GM23338 (cell line): ENCODE measurements at regions not wholly inside any gene's neighbourhood (a gene's known extent, or its start where the extent isn't known, plus 50 kb on each side); places are given as distances from the start of the nearest gene placed in this dataset.

Source experiments
- ATAC-seq: fragments of 200-7000 bp; cut with Tn5 transposase; 3 replicates; pipeline ENCODE4 v1.9.1; 2020
- DNase-seq: peaks from one replicate; pipeline ENCODE4 v3.0.0-alpha.2; 2015; ENCODE audit warnings: low spot score
- H2AFZ ChIP-seq: fragments of 200-600 bp; sonication (generic); 2 replicates; pipeline ENCODE4 v1.8.0; 2016; ENCODE audit warnings: antibody characterized with exemption, mild to moderate bottlenecking, moderate library complexity
- H3F3A ChIP-seq: fragments of 200-600 bp; sonication (generic); replicated peaks from 2 replicates; pipeline ENCODE4 v1.8.0; 2017; ENCODE audit warnings: antibody characterized with exemption, mixed run types, low read depth
- H3K27ac ChIP-seq: fragments of 200-600 bp; sonication (generic); 2 replicates; pipeline ENCODE4 v1.6.1; 2016; ENCODE audit warnings: low read depth
- H3K27me3 ChIP-seq: fragments of 200-600 bp; sonication (generic); 2 replicates; pipeline ENCODE4 v1.8.0; 2016; ENCODE audit warnings: mild to moderate bottlenecking, mixed run types, moderate library complexity; ENCODE audit not compliant: insufficient read depth
- H3K36me3 ChIP-seq: fragments of 200-600 bp; sonication (generic); 2 replicates; pipeline ENCODE4 v1.8.0; 2016; ENCODE audit warnings: mild to moderate bottlenecking; ENCODE audit not compliant: insufficient read depth
- H3K4me1 ChIP-seq: fragments of 200-600 bp; sonication (generic); 2 replicates; pipeline ENCODE4 v1.8.0; 2016; ENCODE audit warnings: mild to moderate bottlenecking, moderate library complexity; ENCODE audit not compliant: insufficient read depth
- H3K4me2 ChIP-seq: fragments of 200-600 bp; sonication (generic); 2 replicates; pipeline ENCODE4 v1.7.1; 2017; ENCODE audit warnings: mixed run types
- H3K4me3 ChIP-seq: fragments of 200-600 bp; sonication (generic); 2 replicates; pipeline ENCODE4 v1.6.1; 2016; ENCODE audit warnings: mixed run types
- H3K79me2 ChIP-seq: fragments of 200-600 bp; sonication (generic); replicated peaks from 2 replicates; pipeline ENCODE4 v1.8.0; 2017; ENCODE audit warnings: mild to moderate bottlenecking; ENCODE audit not compliant: insufficient read depth
- H3K9me2 ChIP-seq: fragments of 200-600 bp; sonication (generic); 2 replicates; pipeline ENCODE4 v1.8.0; 2017; ENCODE audit not compliant: insufficient read depth
- H4K20me1 ChIP-seq: fragments of 200-600 bp; sonication (generic); replicated peaks from 2 replicates; pipeline ENCODE4 v1.8.0; 2017; ENCODE audit warnings: mild to moderate bottlenecking; ENCODE audit not compliant: insufficient read depth
- H3K27ac Mint-ChIP-seq: 2 replicates; pipeline ENCODE4 v1.8.0; 2020; ENCODE audit warnings: inconsistent platforms, mild to moderate bottlenecking, moderate library complexity, mixed read lengths
- H3K27me3 Mint-ChIP-seq: 3 replicates; pipeline ENCODE4 v1.8.0; 2022; ENCODE audit warnings: low read depth, mild to moderate bottlenecking, moderate library complexity, mixed read lengths, inconsistent platforms; ENCODE audit not compliant: insufficient read depth, poor library complexity
- H3K36me3 Mint-ChIP-seq: 3 replicates; pipeline ENCODE4 v1.8.0; 2021; ENCODE audit warnings: low read depth, mild to moderate bottlenecking, inconsistent platforms, moderate library complexity, mixed read lengths
- H3K4me1 Mint-ChIP-seq: 3 replicates; pipeline ENCODE4 v1.8.0; 2020; ENCODE audit warnings: mild to moderate bottlenecking, inconsistent platforms, mixed read lengths
- H3K4me3 Mint-ChIP-seq: 3 replicates; pipeline ENCODE4 v1.8.0; 2021; ENCODE audit warnings: moderate library complexity, mild to moderate bottlenecking, inconsistent platforms, mixed read lengths
- H3K9me3 Mint-ChIP-seq: 3 replicates; pipeline ENCODE4 v1.8.0; 2020; ENCODE audit warnings: moderate library complexity, mild to moderate bottlenecking, inconsistent platforms, mixed read lengths
- EZH2 ChIP-seq: fragments of 200-600 bp; sonication (generic); IDR thresholded peaks from one replicate; pipeline ENCODE4 v1.8.0; 2017; ENCODE audit warnings: antibody characterized with exemption, mild to moderate bottlenecking, low read depth; ENCODE audit not compliant: unreplicated experiment
- EZH2phosphoT487 ChIP-seq: fragments of 200-600 bp; sonication (generic); IDR thresholded peaks from one replicate; pipeline ENCODE4 v1.8.1; 2018; ENCODE audit warnings: antibody characterized with exemption; ENCODE audit not compliant: unreplicated experiment
- NANOG ChIP-seq: IDR thresholded peaks from 2 replicates; pipeline ENCODE4 v1.6.1; 2016; ENCODE audit warnings: antibody characterized with exemption, borderline replicate concordance
- POLR2AphosphoS5 ChIP-seq: IDR thresholded peaks from 2 replicates; pipeline ENCODE4 v1.6.1; 2016; ENCODE audit warnings: antibody characterized with exemption, low read depth
- STAT1 ChIP-seq: IDR thresholded peaks from one replicate; pipeline ENCODE4 v1.6.1; 2016; ENCODE audit warnings: antibody characterized with exemption; ENCODE audit not compliant: unreplicated experiment
- ZNF114 ChIP-seq: fragments of 250-450 bp; sonication (Bioruptor Pico); IDR thresholded peaks from 2 replicates; pipeline ENCODE4 v1.5.0; 2020; ENCODE audit warnings: mild to moderate bottlenecking, moderate library complexity
- ZNF462 ChIP-seq: fragments of 250-450 bp; sonication (Bioruptor Pico); IDR thresholded peaks from 2 replicates; pipeline ENCODE4 v1.5.0; 2020; ENCODE audit warnings: mild to moderate bottlenecking, moderate library complexity
- TF ChIP-seq, protein P1 (sequence below): IDR thresholded peaks from 2 replicates; pipeline ENCODE4 v1.6.1; 2016; ENCODE audit warnings: antibody characterized with exemption

DNA sequence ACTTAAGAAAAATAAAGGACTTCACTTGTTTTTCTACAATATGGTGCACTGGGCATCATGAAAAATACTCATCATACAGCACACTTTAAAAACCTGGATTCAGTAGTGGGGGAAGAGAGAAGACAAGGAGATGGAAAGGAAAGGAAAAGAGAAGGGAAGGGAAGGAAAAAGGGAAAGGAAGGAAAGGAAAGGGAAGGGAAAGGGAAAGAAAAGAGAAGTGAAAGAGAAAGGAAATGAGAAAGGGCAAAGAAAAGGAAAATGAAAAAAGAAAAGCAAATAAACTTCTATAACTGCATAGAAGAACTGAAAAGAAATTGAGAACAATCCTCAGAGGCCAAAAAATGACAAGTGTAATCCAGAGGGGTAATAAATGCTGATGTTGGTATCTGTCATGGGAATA, 388.1 kb upstream of the PKDCC start (continued):
- no peak for TF ChIP-seq NANOG
- no peak for TF ChIP-seq STAT1
- TF ChIP-seq EZH2, result no peak

DNA sequence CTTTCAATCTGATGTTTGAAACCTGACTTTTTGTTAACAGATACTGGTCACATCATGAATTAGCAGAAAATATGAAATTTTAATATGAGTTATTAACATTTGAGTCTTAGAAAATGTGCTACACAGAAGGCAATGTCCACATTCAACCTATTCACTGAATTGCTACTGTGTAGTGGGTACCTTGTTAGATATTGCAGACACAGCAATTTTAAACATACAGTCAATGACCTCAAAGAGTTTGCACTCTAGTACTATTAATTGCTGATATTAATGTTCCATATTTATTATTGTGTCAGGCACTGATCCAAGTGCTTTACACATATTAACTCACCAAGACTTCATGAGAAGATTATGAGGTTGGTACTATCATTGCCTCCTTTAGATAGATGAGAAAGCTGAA, 385.4 kb upstream of the PKDCC start:
- Mint-ChIP-seq H3K4me3 (no peak overlapping the region), H3K4me1 (peaks cover 14% of the 10 kb centered on the region), H3K27ac (no peak overlapping the region), H3K27me3 (no peaks in the 10 kb centered on the region), H3K9me3 (no peaks in the 10 kb centered on the region; the same call in 2 of the 3 replicates), H3K36me3 (no peaks in the 10 kb centered on the region; the same call in 2 of the 3 replicates)
- H3F3A ChIP-seq, result no peaks in the 10 kb centered on the region
- DNase-seq (no peak), ATAC-seq (no peak)
- H2AFZ ChIP-seq, result no peak overlapping the region
- H3K27me3 ChIP-seq, result no peaks in the 10 kb centered on the region
- no peak for TF ChIP-seq EZH2phosphoT487
- no peak for TF ChIP-seq ZNF114 (CRISPR knock-in tag)
- no peak for TF ChIP-seq STAT1
- TF ChIP-seq, protein P1, sequence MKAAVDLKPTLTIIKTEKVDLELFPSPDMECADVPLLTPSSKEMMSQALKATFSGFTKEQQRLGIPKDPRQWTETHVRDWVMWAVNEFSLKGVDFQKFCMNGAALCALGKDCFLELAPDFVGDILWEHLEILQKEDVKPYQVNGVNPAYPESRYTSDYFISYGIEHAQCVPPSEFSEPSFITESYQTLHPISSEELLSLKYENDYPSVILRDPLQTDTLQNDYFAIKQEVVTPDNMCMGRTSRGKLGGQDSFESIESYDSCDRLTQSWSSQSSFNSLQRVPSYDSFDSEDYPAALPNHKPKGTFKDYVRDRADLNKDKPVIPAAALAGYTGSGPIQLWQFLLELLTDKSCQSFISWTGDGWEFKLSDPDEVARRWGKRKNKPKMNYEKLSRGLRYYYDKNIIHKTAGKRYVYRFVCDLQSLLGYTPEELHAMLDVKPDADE, result no peak
- no peaks in the 10 kb centered on the region for H3K79me2 ChIP-seq
- no peaks in the 10 kb centered on the region for H3K9me2 ChIP-seq
- H3K36me3 ChIP-seq, result no peaks in the 10 kb centered on the region
- no peaks in the 10 kb centered on the region for H4K20me1 ChIP-seq
- H3K4me3 ChIP-seq, result no peak overlapping the region
- peaks cover 13% of the 10 kb centered on the region for H3K4me1 ChIP-seq
- H3K4me2 ChIP-seq, result no peak overlapping the region
- H3K27ac ChIP-seq, result no peak overlapping the region

- H3K9me3 Mint-ChIP-seq, result no peaks in the 10 kb centered on the region; the same call in 2 of the 3 replicates
- Histone ChIP-seq H3K4me2 (no peak overlapping the region), H2AFZ (no peak overlapping the region), H3K79me2 (no peaks in the 10 kb centered on the region), H3K4me1 (peaks cover 13% of the 10 kb centered on the region), H3K4me3 (no peak overlapping the region), H3F3A (no peaks in the 10 kb centered on the region), H4K20me1 (no peaks in the 10 kb centered on the region), H3K36me3 (no peaks in the 10 kb centered on the region), H3K27ac (no peak overlapping the region), H3K9me2 (no peaks in the 10 kb centered on the region), H3K27me3 (no peaks in the 10 kb centered on the region)
- no peak overlapping the region for H3K27ac Mint-ChIP-seq
- no peak overlapping the region for H3K4me3 Mint-ChIP-seq
- H3K4me1 Mint-ChIP-seq, result peaks cover 18% of the 10 kb centered on the region
- ATAC-seq (no peak), DNase-seq (no peak)
- no peaks in the 10 kb centered on the region for H3K27me3 Mint-ChIP-seq
- H3K36me3 Mint-ChIP-seq, result no peaks in the 10 kb centered on the region; the same call in 2 of the 3 replicates
- TF ChIP-seq POLR2AphosphoS5, result no peak
- TF ChIP-seq, protein P1, result no peak
- TF ChIP-seq EZH2phosphoT487, result no peak
- TF ChIP-seq EZH2, result no peak
- no peak for TF ChIP-seq ZNF462 (CRISPR knock-in tag)
Measured at GRCh38 chr2:41663056-41663455, 384.8 kb upstream of the PKDCC start.
